Esophagus squamous epithelium (tissue), 5 donors: ENCODE measurements at regions not wholly inside any gene's neighbourhood (a gene's known extent, or its start where the extent isn't known, plus 50 kb on each side); places are given as distances from the start of the nearest gene placed in this dataset.

Experiments
- DNase-seq: peaks from one replicate; lab custom pipeline; 2025; lab: John Stamatoyannopoulos, UW
- H3K27ac ChIP-seq, 4 donors: fragments of 200-600 bp; sonication (generic); one replicate each; pipeline ENCODE4 v1.5.1; 2016 to 2019; ENCODE audit warnings: mild to moderate bottlenecking in 1 of 4
- H3K27me3 ChIP-seq, 4 donors: fragments of 200-600 bp; sonication (generic); 1 replicate in 3 of 4; 2 replicates in 1 of 4; pipeline versions ENCODE4 v1.5.1 to v1.6.0; 2017 to 2021; ENCODE audit warnings: antibody characterized with exemption in 1 of 4
- H3K36me3 ChIP-seq, 3 donors: fragments of 200-600 bp; sonication (generic); one replicate each; pipeline ENCODE4 v1.5.1; 2016 to 2019
- H3K4me1 ChIP-seq, 3 donors: fragments of 200-600 bp; sonication (generic); one replicate each; pipeline ENCODE4 v1.5.1; 2017 to 2019
- H3K4me3 ChIP-seq, 4 donors: fragments of 200-600 bp; sonication (generic); 1 replicate in 3 of 4; 2 replicates in 1 of 4; pipeline ENCODE4 v1.5.1; 2016 to 2019; ENCODE audit warnings: mild to moderate bottlenecking in 2 of 4, moderate library complexity in 1 of 4
- H3K9me3 ChIP-seq, 3 donors: fragments of 200-600 bp; sonication (generic); one replicate each; pipeline ENCODE4 v1.5.1; 2016 to 2019
- POLR2A ChIP-seq, 4 donors: fragments of 450-650 bp; IDR thresholded peaks; one replicate each; pipeline ENCODE4 v1.6.1; 2017; ENCODE audit warnings: antibody characterized with exemption in 4 of 4, mild to moderate bottlenecking in 4 of 4, moderate library complexity in 3 of 4
- WGBS, 2 donors: methylation state at CpG; one replicate each; pipeline ENCODE4 v1.1.5; 2018; 5-methylcytosine and 5-hydroxymethylcytosine counted together
- intact Hi-C: fragments of 100-400 bp; cut with DNase I; formaldehyde crosslinking; loops from one replicate; pipeline ENCODE4 v1.15.0; 2022
- TF ChIP-seq, protein P1 (sequence below), 6 experiments: fragments of 450-650 bp in 4 of 6; fragments of 200-600 bp in 2 of 6; sonication (generic) in 2 of 6; IDR thresholded peaks; one replicate each; pipeline ENCODE4 v1.5.1; 2016 to 2019; ENCODE audit warnings: antibody characterized with exemption in 6 of 6, mild to moderate bottlenecking in 4 of 6, moderate library complexity in 4 of 6
- donor health status: DM: yes; HTN: yes; CAD: no.

DNA sequence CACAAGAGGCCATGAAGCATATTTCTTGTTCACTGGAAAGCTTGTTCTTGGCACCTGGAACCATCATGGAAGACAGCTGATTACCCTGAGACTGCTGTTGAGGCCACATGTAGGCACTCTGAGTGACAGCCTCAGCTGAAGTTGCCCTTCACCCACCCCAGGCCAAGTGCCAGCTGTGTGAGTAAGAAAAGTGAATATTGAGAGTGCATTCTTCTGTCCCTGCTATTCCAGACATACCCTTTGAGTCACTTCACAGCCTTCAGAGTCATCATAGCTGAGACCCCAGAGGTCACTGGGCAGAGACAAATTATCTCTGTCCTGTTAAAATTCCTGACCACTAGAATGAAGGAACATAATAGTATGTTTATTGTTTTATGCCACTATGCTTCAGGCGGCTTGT is 79.6 kb downstream of the NFKBIZ start:
- H3K36me3 ChIP-seq = no peaks in the 10 kb centered on the region
- H3K9me3 ChIP-seq = no peaks in the 10 kb centered on the region
- intact Hi-C loops = no loop called here
- 93% methylated on average over 1 of the region's 1 CpG for WGBS, 2 donors
- TF ChIP-seq, protein P1, sequence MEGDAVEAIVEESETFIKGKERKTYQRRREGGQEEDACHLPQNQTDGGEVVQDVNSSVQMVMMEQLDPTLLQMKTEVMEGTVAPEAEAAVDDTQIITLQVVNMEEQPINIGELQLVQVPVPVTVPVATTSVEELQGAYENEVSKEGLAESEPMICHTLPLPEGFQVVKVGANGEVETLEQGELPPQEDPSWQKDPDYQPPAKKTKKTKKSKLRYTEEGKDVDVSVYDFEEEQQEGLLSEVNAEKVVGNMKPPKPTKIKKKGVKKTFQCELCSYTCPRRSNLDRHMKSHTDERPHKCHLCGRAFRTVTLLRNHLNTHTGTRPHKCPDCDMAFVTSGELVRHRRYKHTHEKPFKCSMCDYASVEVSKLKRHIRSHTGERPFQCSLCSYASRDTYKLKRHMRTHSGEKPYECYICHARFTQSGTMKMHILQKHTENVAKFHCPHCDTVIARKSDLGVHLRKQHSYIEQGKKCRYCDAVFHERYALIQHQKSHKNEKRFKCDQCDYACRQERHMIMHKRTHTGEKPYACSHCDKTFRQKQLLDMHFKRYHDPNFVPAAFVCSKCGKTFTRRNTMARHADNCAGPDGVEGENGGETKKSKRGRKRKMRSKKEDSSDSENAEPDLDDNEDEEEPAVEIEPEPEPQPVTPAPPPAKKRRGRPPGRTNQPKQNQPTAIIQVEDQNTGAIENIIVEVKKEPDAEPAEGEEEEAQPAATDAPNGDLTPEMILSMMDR (IDR thresholded peaks at IDR 0.05) = no peak
- no peak for TF ChIP-seq POLR2A (IDR thresholded peaks at IDR 0.05)
- H3K4me3 ChIP-seq = no peak overlapping the region
- no peaks in the 10 kb centered on the region for H3K27me3 ChIP-seq
- DNase-seq = no peak
- peaks cover 0 to 43% (median 0%) of the 10 kb centered on the region in 3 donors for H3K4me1 ChIP-seq
- no peak overlapping the region for H3K27ac ChIP-seq

DNA sequence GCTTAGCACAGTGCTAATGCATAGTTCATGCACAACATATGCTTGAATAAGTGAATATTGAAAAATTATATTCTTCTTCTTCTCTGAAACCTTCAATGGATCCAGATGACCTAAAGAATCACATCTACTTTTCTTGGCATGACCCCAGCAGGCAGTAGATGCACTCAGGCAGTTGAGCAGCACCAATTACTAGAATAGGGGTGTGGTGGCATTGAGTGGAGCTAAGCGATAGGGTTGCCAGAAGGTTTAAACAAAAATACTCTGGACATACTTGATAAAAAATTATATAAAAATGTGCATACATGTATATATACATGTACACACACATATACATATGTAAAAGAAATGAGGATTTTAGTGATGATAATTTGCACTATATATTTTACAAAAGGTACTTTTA is 81.8 kb downstream of the NFKBIZ start:
- TF ChIP-seq, protein P1 (IDR thresholded peaks at IDR 0.05) = no peak
- no peak for TF ChIP-seq POLR2A (IDR thresholded peaks at IDR 0.05)
- no peak overlapping the region for H3K27ac ChIP-seq
- H3K4me1 ChIP-seq = peaks cover 0 to 36% (median 1%) of the 10 kb centered on the region in 3 donors
- H3K27me3 ChIP-seq = no peaks in the 10 kb centered on the region
- H3K36me3 ChIP-seq = no peaks in the 10 kb centered on the region
- DNase-seq = no peak
- no peak overlapping the region for H3K4me3 ChIP-seq
- WGBS, 2 donors = 74 to 100% methylated on average over 1 of the region's 1 CpG
- H3K9me3 ChIP-seq = no peaks in the 10 kb centered on the region
- intact Hi-C loops = no loop called here

DNA sequence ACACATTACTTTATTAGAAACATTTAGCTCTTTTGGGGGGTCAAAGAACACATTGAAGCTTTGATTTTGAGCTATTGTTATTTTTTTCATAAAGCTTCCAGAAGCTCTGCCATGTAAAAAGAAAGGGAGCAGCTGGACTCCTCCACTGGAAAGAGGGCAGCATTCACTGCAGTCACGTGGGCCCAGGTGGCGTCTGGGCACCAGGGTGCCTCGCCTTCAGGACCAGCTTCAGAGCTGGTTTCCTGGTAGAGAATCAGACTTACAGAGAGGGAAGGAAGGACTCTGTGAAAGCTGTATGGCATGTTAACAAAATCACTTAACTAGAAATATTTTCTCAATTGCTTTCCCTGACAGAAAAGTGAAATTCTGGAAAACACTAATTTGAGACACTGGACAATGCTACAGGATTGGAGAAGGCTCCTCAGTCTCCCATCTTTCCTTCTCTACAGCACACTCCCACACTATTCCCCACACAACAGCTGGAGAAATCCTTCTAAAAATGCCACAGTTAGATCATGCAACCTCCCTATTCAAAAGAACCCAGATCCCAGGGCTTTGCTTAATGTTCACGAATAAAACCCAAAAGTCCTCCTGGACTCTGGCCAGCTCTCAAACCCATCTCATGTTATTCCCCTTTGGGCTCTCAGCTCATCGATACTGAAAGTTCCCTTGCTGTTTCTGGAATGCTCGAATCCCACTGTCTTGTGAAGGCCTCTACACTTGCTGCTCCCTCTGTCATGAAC is 83.2 kb downstream of the NFKBIZ start:
- no peak for DNase-seq
- no peaks in the 10 kb centered on the region for H3K27me3 ChIP-seq
- no peaks in the 10 kb centered on the region for H3K36me3 ChIP-seq
- no peak overlapping the region for H3K4me3 ChIP-seq
- no peaks in the 10 kb centered on the region for H3K9me3 ChIP-seq
- no peak for TF ChIP-seq POLR2A (IDR thresholded peaks at IDR 0.05)
- TF ChIP-seq, protein P1 (IDR thresholded peaks at IDR 0.05) = no peak
- intact Hi-C loops = no loop called here
- H3K4me1 ChIP-seq = peaks cover 3 to 36% (median 4%) of the 10 kb centered on the region in 3 donors
- no peak overlapping the region for H3K27ac ChIP-seq
- 83 to 84% methylated on average over 6 of the region's 6 CpGs for WGBS, 2 donors

DNA sequence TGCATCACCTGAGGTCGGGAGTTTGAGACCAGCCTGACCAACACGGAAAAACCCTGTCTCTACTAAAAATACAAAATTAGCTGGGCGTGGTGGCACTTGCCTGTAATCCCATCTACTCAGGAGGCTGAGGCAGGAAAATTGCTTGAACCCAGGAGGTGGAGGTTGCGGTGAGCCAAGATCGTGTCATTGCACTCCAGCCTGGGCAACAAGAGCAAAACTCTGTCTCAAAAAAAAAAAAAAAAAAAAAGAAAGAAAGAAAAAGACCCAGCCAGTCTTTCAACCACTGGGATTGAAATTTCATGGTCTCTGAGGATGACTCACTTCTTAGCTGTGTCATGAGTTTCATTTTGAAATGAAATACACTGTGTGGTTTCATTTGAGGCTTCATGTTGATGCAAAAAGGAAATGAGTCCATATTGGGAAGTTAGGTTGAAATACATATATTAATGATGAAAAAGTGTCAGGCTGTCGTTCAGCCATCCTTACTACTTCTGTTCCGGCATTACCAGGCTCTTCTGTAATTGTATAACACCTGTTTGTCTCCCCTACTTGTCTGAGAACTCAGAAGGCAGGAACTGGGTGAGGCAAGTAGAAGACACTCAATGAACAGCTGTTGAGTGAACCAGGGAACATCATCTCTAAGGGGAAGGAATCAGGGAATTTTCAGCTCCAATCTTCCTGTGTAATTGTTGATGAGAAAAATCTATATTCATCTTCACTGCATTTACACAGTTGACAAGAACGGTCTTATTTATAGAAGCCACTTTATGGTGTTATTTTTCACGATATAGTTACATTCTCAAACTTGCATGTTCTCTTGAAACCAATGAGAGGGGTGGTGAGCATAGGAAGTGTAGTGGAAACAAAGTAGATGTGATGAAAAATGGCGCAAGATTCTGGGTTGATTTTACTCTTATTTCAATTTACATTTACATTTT is 87.4 kb downstream of the NFKBIZ start:
- TF ChIP-seq, protein P1 (IDR thresholded peaks at IDR 0.05) = no peak
- TF ChIP-seq POLR2A (IDR thresholded peaks at IDR 0.05) = no peak

More for the DNA sequence above, 87.4 kb downstream of the NFKBIZ start:
- intact Hi-C loops = no loop called here
- H3K4me1 ChIP-seq = peaks cover 3 to 40% (median 7%) of the 10 kb centered on the region in 3 donors
- no peak overlapping the region for H3K4me3 ChIP-seq
- 44 to 47% methylated on average over 8 to 10 of the region's 10 CpGs for WGBS, 2 donors
- DNase-seq = no peak
- H3K27me3 ChIP-seq = no peaks in the 10 kb centered on the region
- H3K9me3 ChIP-seq = no peaks in the 10 kb centered on the region
- H3K36me3 ChIP-seq = no peaks in the 10 kb centered on the region
- peak overlapping the region; percentile 64 to 82 (median 80) for H3K27ac ChIP-seq
